ENCODE measurements at regions not wholly inside any gene's neighbourhood (a gene's known extent, or its start where the extent isn't known, plus 50 kb on each side); places are given as distances from the start of the nearest gene placed in this dataset.

DNA sequence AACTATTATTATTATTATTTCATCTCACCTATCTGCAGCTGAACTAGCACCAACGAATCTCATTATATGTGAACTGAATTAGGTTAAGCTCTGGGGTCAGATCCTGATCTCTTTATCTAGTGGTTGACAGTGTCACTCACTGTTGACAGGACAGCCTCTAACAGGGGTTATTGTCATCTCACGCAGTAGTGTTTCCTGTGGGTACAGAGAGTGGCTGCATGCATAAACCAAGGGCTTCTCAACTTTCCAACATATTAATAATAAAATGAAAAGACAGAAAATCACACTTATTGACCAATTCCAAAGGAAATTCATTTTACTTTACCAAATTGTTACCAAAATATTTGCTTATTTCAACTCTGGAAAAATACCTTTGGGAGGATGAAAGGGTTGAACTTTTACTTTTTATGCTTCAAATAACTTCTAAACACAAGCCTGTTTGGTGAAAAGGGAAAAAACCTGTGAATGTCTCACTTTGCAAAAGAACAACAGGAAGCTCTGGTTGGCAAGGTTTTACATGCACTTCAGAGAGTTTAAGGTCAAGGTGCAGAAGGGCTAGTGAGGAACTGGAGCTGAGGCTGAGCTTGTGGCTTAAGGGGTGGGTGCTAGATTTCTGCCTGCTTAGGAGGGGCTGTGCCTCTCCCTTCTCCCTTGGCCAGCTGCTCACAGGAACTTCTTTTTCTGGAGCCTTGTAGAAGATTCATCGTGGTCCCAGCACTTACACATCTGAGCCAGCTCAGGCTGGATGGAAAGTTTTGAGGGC lies 72.6 kb downstream of the CTAGE1 start:
- 20% methylated on average over 3 of the region's 3 CpGs for WGBS (ENCODE audit: low lambda C conversion rate)
- CTCF ChIA-PET: no interaction called here
- H3K4me1 ChIP-seq (ENCODE audit: control insufficient read depth in 1 of 2, insufficient read depth in 2 of 2, low read depth in 1 of 2, low read length in 1 of 2): no peaks in the 10 kb centered on the region; a peak in 1 of 4 replicates

DNA sequence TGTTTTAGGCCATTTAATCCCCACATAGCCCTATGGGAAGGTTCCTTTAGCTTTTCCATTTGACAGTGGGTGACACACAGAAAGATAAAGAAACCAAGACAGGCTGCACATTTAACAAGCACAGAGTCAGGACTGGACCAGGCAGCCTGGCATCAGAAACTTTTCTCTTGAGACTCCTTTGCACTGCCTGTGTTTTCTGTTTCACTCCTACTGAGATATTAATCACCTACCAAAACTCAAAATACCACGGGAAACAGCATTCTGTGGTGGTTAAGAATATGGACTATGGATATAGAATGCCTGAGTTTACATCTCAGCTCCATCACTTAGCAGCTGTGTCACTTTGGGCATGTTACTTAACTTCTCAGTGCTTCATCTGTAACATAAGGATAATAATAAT lies 73.3 kb downstream of the CTAGE1 start:
- no peak for DNase-seq
- H3K9me3 ChIP-seq: no peaks in the 10 kb centered on the region
- no peaks in the 10 kb centered on the region for H3K9me2 ChIP-seq
- no peak overlapping the region for H2AFZ ChIP-seq (ENCODE audit: low read depth)
- no peaks in the 10 kb centered on the region for H3F3A ChIP-seq (replicated peaks; ENCODE audit: insufficient read depth)
- H3K9ac ChIP-seq: no peak overlapping the region
- ChIA-PET POLR2A (no interaction called here), CTCF (no interaction called here)
- H3K4me3 ChIP-seq (ENCODE audit: low read depth in 2 of 2, low read length in 1 of 2): no peak overlapping the region
- no peaks in the 10 kb centered on the region for H3K36me3 ChIP-seq (replicated peaks in 1 of 2; ENCODE audit: control insufficient read depth in 1 of 2, insufficient read depth in 2 of 2, low read length in 1 of 2)
- H3K4me1 ChIP-seq (ENCODE audit: control insufficient read depth in 1 of 2, insufficient read depth in 2 of 2, low read depth in 1 of 2, low read length in 1 of 2): no peaks in the 10 kb centered on the region; a peak in 1 of 4 replicates
- H3K27ac ChIP-seq (ENCODE audit: low read depth in 2 of 2, low read length in 1 of 2): no peak overlapping the region
- no peaks in the 10 kb centered on the region for H3K79me2 ChIP-seq (ENCODE audit: insufficient read depth)
- H4K20me1 ChIP-seq (ENCODE audit: insufficient read depth): no peaks in the 10 kb centered on the region
- peaks cover 66% of the 10 kb centered on the region for H3K27me3 ChIP-seq (ENCODE audit: insufficient read depth)
- no peak overlapping the region for H3K4me2 ChIP-seq
- 7% methylated on average over 1 of the region's 1 CpG for WGBS (ENCODE audit: low lambda C conversion rate)
- TF ChIP-seq POLR2AphosphoS5 (IDR thresholded peaks at IDR 0.05; ENCODE audit: low read depth, low read length): no peak
- TF ChIP-seq, protein P1, sequence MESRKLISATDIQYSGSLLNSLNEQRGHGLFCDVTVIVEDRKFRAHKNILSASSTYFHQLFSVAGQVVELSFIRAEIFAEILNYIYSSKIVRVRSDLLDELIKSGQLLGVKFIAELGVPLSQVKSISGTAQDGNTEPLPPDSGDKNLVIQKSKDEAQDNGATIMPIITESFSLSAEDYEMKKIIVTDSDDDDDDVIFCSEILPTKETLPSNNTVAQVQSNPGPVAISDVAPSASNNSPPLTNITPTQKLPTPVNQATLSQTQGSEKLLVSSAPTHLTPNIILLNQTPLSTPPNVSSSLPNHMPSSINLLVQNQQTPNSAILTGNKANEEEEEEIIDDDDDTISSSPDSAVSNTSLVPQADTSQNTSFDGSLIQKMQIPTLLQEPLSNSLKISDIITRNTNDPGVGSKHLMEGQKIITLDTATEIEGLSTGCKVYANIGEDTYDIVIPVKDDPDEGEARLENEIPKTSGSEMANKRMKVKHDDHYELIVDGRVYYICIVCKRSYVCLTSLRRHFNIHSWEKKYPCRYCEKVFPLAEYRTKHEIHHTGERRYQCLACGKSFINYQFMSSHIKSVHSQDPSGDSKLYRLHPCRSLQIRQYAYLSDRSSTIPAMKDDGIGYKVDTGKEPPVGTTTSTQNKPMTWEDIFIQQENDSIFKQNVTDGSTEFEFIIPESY (IDR thresholded peaks at IDR 0.05; ENCODE audit: borderline replicate concordance, low read depth): no peak
- TF ChIP-seq FOXM1 (IDR thresholded peaks at IDR 0.05; ENCODE audit: low read depth): no peak
- no peak for TF ChIP-seq YY1 (IDR thresholded peaks at IDR 0.05; ENCODE audit: low read depth)
- TF ChIP-seq CHD2 (IDR thresholded peaks at IDR 0.05; ENCODE audit: low read length, partially characterized antibody): no peak
- no peak for TF ChIP-seq MEF2A (IDR thresholded peaks at IDR 0.05; ENCODE audit: borderline replicate concordance, low read depth)
- TF ChIP-seq RXRA (IDR thresholded peaks at IDR 0.05; ENCODE audit: borderline replicate concordance, low read depth): no peak
- no peak for TF ChIP-seq EP300 (IDR thresholded peaks at IDR 0.05; ENCODE audit: borderline replicate concordance in 1 of 2, low read depth in 1 of 2, low read length in 1 of 2)
- no peak for TF ChIP-seq TCF12 (IDR thresholded peaks at IDR 0.05)
- TF ChIP-seq, protein P2, sequence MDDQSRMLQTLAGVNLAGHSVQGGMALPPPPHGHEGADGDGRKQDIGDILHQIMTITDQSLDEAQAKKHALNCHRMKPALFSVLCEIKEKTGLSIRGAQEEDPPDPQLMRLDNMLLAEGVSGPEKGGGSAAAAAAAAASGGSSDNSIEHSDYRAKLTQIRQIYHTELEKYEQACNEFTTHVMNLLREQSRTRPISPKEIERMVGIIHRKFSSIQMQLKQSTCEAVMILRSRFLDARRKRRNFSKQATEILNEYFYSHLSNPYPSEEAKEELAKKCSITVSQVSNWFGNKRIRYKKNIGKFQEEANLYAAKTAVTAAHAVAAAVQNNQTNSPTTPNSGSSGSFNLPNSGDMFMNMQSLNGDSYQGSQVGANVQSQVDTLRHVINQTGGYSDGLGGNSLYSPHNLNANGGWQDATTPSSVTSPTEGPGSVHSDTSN (IDR thresholded peaks at IDR 0.05): no peak
- TF ChIP-seq, protein P3, sequence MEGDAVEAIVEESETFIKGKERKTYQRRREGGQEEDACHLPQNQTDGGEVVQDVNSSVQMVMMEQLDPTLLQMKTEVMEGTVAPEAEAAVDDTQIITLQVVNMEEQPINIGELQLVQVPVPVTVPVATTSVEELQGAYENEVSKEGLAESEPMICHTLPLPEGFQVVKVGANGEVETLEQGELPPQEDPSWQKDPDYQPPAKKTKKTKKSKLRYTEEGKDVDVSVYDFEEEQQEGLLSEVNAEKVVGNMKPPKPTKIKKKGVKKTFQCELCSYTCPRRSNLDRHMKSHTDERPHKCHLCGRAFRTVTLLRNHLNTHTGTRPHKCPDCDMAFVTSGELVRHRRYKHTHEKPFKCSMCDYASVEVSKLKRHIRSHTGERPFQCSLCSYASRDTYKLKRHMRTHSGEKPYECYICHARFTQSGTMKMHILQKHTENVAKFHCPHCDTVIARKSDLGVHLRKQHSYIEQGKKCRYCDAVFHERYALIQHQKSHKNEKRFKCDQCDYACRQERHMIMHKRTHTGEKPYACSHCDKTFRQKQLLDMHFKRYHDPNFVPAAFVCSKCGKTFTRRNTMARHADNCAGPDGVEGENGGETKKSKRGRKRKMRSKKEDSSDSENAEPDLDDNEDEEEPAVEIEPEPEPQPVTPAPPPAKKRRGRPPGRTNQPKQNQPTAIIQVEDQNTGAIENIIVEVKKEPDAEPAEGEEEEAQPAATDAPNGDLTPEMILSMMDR (IDR thresholded peaks at IDR 0.05): no peak
- no peak for TF ChIP-seq RFX5 (IDR thresholded peaks at IDR 0.05; ENCODE audit: low read length)

More for the DNA sequence above, 72.6 kb downstream of the CTAGE1 start:
- H3K36me3 ChIP-seq (replicated peaks in 1 of 2; ENCODE audit: control insufficient read depth in 1 of 2, insufficient read depth in 2 of 2, low read length in 1 of 2): no peaks in the 10 kb centered on the region
- no peaks in the 10 kb centered on the region for H4K20me1 ChIP-seq (ENCODE audit: insufficient read depth)
- H3K9me2 ChIP-seq: no peaks in the 10 kb centered on the region
- H3K27me3 ChIP-seq (ENCODE audit: insufficient read depth): peaks cover 72% of the 10 kb centered on the region
- POLR2A ChIA-PET: no interaction called here
- no peak overlapping the region for H2AFZ ChIP-seq (ENCODE audit: low read depth)
- H3K9me3 ChIP-seq: no peaks in the 10 kb centered on the region
- no peak overlapping the region for H3K4me2 ChIP-seq
- no peaks in the 10 kb centered on the region for H3K79me2 ChIP-seq (ENCODE audit: insufficient read depth)
- no peak overlapping the region for H3K4me3 ChIP-seq (ENCODE audit: low read depth in 2 of 2, low read length in 1 of 2)
- no peak for DNase-seq
- TF ChIP-seq SMC3 (IDR thresholded peaks at IDR 0.05; ENCODE audit: low read depth, low read length): no peak
- TF ChIP-seq RFX5 (IDR thresholded peaks at IDR 0.05; ENCODE audit: low read length): no peak
- no peak for TF ChIP-seq FOXJ3 (CRISPR knock-in tag; IDR thresholded peaks at IDR 0.05)
- no peak for TF ChIP-seq GABPA (IDR thresholded peaks at IDR 0.05; ENCODE audit: low read depth)
- TF ChIP-seq MEF2A (IDR thresholded peaks at IDR 0.05; ENCODE audit: borderline replicate concordance, low read depth): no peak
- no peak for TF ChIP-seq RCOR1 (IDR thresholded peaks at IDR 0.05; ENCODE audit: low read length)
- no peak for TF ChIP-seq EP300 (IDR thresholded peaks at IDR 0.05; ENCODE audit: borderline replicate concordance in 1 of 2, low read depth in 1 of 2, low read length in 1 of 2)
- TF ChIP-seq, protein P4, sequence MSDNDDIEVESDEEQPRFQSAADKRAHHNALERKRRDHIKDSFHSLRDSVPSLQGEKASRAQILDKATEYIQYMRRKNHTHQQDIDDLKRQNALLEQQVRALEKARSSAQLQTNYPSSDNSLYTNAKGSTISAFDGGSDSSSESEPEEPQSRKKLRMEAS (IDR thresholded peaks at IDR 0.05; ENCODE audit: low read depth): no peak
- no peak for TF ChIP-seq POLR2AphosphoS5 (IDR thresholded peaks at IDR 0.05; ENCODE audit: low read depth, low read length)
- TF ChIP-seq, protein P5, sequence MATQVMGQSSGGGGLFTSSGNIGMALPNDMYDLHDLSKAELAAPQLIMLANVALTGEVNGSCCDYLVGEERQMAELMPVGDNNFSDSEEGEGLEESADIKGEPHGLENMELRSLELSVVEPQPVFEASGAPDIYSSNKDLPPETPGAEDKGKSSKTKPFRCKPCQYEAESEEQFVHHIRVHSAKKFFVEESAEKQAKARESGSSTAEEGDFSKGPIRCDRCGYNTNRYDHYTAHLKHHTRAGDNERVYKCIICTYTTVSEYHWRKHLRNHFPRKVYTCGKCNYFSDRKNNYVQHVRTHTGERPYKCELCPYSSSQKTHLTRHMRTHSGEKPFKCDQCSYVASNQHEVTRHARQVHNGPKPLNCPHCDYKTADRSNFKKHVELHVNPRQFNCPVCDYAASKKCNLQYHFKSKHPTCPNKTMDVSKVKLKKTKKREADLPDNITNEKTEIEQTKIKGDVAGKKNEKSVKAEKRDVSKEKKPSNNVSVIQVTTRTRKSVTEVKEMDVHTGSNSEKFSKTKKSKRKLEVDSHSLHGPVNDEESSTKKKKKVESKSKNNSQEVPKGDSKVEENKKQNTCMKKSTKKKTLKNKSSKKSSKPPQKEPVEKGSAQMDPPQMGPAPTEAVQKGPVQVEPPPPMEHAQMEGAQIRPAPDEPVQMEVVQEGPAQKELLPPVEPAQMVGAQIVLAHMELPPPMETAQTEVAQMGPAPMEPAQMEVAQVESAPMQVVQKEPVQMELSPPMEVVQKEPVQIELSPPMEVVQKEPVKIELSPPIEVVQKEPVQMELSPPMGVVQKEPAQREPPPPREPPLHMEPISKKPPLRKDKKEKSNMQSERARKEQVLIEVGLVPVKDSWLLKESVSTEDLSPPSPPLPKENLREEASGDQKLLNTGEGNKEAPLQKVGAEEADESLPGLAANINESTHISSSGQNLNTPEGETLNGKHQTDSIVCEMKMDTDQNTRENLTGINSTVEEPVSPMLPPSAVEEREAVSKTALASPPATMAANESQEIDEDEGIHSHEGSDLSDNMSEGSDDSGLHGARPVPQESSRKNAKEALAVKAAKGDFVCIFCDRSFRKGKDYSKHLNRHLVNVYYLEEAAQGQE (IDR thresholded peaks at IDR 0.05; ENCODE audit: low read depth, low read length): no peak
- no peak for TF ChIP-seq FOXM1 (IDR thresholded peaks at IDR 0.05; ENCODE audit: low read depth)
- no peak overlapping the region for H3K27ac ChIP-seq (ENCODE audit: low read depth in 2 of 2, low read length in 1 of 2)
- H3F3A ChIP-seq (replicated peaks; ENCODE audit: insufficient read depth): no peaks in the 10 kb centered on the region
- H3K9ac ChIP-seq: no peak overlapping the region

Data from SK-N-SH (cell line).